GM10248 (cell line): ENCODE measurements at regions not wholly inside any gene's neighbourhood (a gene's known extent, or its start where the extent isn't known, plus 50 kb on each side); places are given as distances from the start of the nearest gene placed in this dataset.

Experiments used
- CTCF ChIA-PET: fragments of 300-600 bp; sonication (Branson Sonifier 250); formaldehyde crosslinking; extraction: SDS; loops from one replicate; lab custom pipeline; 2021; ENCODE audit warnings: antibody characterized with exemption; lab: Yijun Ruan, JAX
- POLR2A ChIA-PET: fragments of 350-650 bp; sonication (Branson Sonifier 250); formaldehyde crosslinking; extraction: SDS; loops from one replicate; lab custom pipeline; 2020; ENCODE audit warnings: antibody characterized with exemption; lab: Yijun Ruan, JAX
- DNase-seq: peaks from one replicate; pipeline ENCODE4 v3.0.0; 2012; ENCODE audit errors: extremely low spot score
- TF ChIP-seq, protein P1 (sequence below): IDR thresholded peaks from 2 replicates; pipeline ENCODE4 v1.5.1; 2012; ENCODE audit warnings: mild to moderate bottlenecking, low read depth; ENCODE audit errors: extremely low read depth, missing control alignments, control extremely low read depth

DNA sequence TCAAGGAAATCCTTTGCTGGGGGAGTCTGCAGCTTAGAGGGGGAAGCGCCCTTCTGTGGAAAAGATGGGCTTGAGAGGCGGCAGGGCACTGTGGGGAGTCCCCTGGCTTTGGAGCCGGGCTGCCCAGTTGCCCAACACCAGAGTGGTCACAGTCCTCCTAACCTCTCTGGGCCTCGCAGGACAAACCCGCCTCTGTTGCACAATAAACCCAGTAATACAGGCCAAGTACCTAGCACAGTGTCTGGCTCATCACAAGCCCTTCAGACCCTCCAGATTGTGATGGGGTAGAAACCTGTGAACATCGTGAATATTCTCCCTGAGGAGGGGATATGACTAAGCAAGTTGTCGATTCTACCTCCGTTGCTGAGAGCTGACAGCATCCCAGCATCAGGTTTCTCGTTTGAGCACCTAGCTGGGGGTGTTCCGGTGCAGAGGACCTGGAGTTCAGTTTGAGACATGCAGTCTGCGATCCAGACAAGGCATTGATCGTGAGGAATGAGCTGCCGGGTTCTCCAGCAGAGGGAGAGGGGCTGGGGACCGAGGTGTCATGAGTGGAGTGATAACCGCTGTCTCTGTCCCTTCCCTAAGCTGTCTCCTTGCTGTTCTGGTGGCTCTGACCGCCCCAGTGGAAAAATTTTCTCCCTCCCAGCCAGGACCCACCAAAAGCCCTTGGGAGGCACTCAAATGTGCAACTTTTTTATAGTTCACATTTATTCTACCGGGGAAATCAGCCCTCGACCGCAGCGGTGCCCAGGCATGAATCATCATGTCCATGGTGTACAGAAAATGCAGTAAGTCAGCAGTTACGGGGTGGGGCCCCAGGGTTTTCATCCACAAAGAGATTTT is 161.9 kb downstream of the WSCD1 start:
- TF ChIP-seq, protein P1, sequence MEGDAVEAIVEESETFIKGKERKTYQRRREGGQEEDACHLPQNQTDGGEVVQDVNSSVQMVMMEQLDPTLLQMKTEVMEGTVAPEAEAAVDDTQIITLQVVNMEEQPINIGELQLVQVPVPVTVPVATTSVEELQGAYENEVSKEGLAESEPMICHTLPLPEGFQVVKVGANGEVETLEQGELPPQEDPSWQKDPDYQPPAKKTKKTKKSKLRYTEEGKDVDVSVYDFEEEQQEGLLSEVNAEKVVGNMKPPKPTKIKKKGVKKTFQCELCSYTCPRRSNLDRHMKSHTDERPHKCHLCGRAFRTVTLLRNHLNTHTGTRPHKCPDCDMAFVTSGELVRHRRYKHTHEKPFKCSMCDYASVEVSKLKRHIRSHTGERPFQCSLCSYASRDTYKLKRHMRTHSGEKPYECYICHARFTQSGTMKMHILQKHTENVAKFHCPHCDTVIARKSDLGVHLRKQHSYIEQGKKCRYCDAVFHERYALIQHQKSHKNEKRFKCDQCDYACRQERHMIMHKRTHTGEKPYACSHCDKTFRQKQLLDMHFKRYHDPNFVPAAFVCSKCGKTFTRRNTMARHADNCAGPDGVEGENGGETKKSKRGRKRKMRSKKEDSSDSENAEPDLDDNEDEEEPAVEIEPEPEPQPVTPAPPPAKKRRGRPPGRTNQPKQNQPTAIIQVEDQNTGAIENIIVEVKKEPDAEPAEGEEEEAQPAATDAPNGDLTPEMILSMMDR, result no peak
- ChIA-PET POLR2A (no interaction called here), CTCF (no interaction called here)
- no peak for DNase-seq

DNA sequence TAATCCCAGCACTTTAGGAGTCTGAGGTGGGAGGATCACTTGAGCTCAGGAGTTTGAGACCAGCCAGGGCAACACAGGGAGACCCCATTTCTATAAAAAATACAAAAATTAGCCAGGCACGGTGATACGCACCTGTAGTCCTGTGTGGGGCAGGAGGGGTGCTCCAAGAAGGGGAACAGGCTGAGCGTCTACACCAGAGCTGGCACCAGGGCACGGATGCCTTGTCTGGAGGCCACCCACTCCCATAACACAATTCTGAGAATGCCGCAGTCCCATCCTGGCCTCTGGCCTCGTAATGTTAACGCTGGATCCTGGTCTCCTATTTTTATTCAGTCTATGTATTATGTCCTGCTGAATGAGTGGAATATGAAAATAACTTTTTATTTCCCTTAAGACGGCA is 161.3 kb downstream of the WSCD1 start:
- DNase-seq, result no peak
- POLR2A ChIA-PET, result no interaction called here
- TF ChIP-seq, protein P1, result no peak
- CTCF ChIA-PET, result no interaction called here

DNA sequence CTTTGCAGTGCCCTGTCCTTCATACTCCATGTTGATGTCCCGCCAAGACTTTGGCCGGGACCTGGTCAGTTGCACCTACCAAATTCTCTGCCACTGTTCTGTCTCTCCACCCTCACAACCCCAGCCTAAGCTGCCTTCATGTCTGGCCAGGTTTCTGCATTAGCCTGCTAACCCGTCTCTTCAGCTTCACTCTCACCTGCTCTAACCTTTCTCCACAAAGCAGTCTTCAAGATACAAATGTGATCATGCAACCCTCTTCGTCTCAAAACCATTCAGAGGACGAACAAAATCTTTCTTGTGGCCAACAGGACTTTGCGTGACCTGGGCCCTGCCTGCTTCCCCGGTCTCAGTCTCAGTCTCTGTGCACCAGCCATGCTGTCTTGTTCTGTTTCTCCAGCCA is 148.2 kb downstream of the WSCD1 start:
- ChIA-PET POLR2A (no interaction called here), CTCF (interaction anchor here (1.3 kb wide), 1 partner anchor 9 kb away, joined by 4 read pairs; no protein-coding TSS in a partner anchor)
- TF ChIP-seq, protein P1, result no peak
- no peak for DNase-seq

DNA sequence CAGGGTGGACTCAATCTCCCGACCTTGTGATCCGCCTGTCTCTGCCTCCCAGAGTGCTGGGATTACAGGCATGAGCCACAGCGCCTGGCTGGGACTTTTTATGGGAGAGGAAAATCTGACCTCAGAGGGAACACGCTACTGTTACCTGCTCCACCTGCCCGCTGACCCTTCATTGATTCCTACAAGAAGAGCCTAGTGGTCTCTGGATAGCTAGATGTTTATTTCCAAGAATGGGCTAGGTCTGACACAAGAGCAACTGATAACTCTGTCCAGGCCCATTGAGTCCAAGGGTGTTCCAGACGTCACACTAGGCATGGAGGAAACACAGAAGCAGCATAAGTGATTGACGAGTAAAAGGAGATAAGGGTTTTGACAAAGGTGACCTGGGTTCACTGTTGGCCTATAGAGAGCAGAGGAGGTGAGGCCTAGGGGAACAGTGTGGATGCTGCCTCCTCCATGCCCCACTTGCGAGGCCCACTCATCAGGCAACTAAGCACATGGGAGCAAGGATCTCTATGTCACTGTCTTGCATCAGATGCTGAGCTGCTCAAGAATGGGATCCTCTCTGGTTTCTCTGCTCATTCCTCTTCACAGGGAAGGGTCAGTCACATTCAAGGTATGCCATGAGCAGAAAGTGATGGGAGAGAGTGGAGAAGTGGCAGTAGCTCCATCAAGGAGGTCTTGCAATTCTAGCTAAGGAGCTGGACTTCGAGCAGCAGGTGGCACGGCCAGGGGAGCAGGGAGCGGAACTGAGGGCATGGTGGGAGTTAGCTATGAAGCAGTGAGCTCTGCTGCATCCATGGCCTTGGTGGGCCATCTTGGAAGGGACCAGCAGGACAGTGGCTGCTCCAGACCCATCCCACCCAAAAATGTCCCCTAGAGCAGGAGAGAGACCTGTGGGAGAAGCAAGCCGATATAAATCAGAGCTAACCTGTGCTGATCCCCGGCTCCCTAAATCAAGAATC is 145.2 kb downstream of the WSCD1 start:
- TF ChIP-seq, protein P1, result no peak
- DNase-seq, result no peak
- ChIA-PET POLR2A (no interaction called here), CTCF (no interaction called here)

DNA sequence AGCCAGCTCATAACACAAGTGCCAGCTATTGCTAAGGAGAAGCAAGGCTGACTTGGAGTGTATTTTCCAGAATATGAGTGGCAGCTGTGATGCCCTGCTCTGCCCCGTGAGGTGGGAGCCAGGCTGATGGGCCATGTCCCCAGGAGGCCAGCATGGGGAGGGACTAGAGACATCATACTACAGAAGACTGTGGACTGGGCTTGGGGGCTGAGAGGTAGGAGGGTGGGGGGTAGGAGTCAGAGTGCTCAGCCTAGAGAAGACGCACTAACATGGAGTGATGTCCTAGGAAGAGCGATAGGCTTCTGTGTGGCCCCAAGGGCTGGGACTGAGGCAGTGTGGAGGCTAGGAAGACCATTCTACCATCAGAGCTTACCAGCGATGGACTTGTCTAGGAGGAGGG is 143.7 kb downstream of the WSCD1 start:
- ChIA-PET POLR2A (no interaction called here), CTCF (no interaction called here)
- DNase-seq, result no peak
- TF ChIP-seq, protein P1, result no peak

DNA sequence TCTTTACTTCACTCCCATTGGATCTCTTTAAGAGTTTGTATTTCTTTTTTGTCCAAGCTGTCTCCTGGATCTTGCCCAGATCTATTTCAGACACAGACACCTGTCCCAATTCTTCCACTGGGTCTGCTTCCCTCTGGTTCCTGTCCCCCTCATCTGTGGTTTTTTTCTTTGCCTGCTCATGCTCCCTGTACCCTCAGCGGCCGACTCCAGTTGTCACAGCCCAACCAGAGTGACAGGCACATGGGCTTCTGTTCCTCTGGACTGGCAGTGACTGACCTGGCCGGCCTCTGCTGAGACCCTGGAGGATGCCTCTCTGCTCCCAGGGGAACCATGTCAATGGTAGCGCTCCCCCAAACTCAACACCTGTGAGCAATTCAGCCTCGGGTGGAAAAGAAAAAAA is 142.6 kb downstream of the WSCD1 start:
- ChIA-PET POLR2A (no interaction called here), CTCF (no interaction called here)
- DNase-seq, result no peak
- TF ChIP-seq, protein P1, result no peak
